GM21737 (cell line): ENCODE measurements at regions not wholly inside any gene's neighbourhood (a gene's known extent, or its start where the extent isn't known, plus 50 kb on each side); places are given as distances from the start of the nearest gene placed in this dataset.

Source experiments
- ATAC-seq: cut with Tn5 transposase; IDR thresholded peaks from one replicate; pipeline ENCODE4 v1.9.1; 2021; ENCODE audit warnings: mild to moderate bottlenecking, moderate library complexity; ENCODE audit not compliant: unreplicated experiment

GRCh38 chr12:102540815-102541385, 60.5 kb upstream of the IGF1 start:
- no peak for ATAC-seq

GRCh38 chr12:102539651-102540553, 59.5 kb upstream of the IGF1 start:
- no peak for ATAC-seq

- no peak for ATAC-seq
These were observed 54.9 kb upstream of the IGF1 start for GRCh38 chr12:102535306-102535705.

GRCh38 chr12:102534899-102535298, 54.5 kb upstream of the IGF1 start:
- ATAC-seq: no peak

- no peak for ATAC-seq
These were observed 53.3 kb upstream of the IGF1 start for GRCh38 chr12:102533483-102534215.
